WTC11 (cell line): ENCODE measurements at regions not wholly inside any gene's neighbourhood (a gene's known extent, or its start where the extent isn't known, plus 50 kb on each side); places are given as distances from the start of the nearest gene placed in this dataset.

Source experiments
- ATAC-seq: fragments of 200-7000 bp; cut with Tn5 transposase; 2 replicates; pipeline ENCODE4 v1.10.0; 2021; ENCODE audit warnings: mild to moderate bottlenecking, moderate library complexity
- CTCF ChIA-PET: fragments of 300-600 bp; sonication (Branson Sonifier 250); formaldehyde crosslinking; loops from one replicate; lab custom pipeline; 2021; ENCODE audit warnings: antibody characterized with exemption; lab: Charles Lee
- POLR2A ChIA-PET: fragments of 350-600 bp; sonication (Branson Sonifier 250); formaldehyde crosslinking; loops from one replicate; lab custom pipeline; 2021; ENCODE audit warnings: antibody characterized with exemption; lab: Charles Lee
- DNase-seq: peaks from one replicate; pipeline ENCODE4 v3.0.0; 2021; ENCODE audit warnings: low spot score
- H3K27ac Mint-ChIP-seq: 2 replicates; pipeline ENCODE4 v1.8.0; 2021; ENCODE audit warnings: mixed read lengths
- H3K27me3 Mint-ChIP-seq: 2 replicates; pipeline ENCODE4 v1.8.0; 2021; ENCODE audit warnings: low read depth, mild to moderate bottlenecking, moderate library complexity, mixed read lengths
- H3K36me3 Mint-ChIP-seq: 2 replicates; pipeline ENCODE4 v1.8.0; 2021; ENCODE audit warnings: mixed read lengths
- H3K4me1 Mint-ChIP-seq: 2 replicates; pipeline ENCODE4 v1.8.0; 2022; ENCODE audit warnings: mixed read lengths
- H3K4me3 Mint-ChIP-seq: 2 replicates; pipeline ENCODE4 v1.8.0; 2021; ENCODE audit warnings: mild to moderate bottlenecking, moderate library complexity, mixed read lengths
- H3K9me3 Mint-ChIP-seq: 2 replicates; pipeline ENCODE4 v1.8.0; 2021; ENCODE audit warnings: mixed read lengths
- E2F5 ChIP-seq: sonication (generic); formaldehyde crosslinking; IDR thresholded peaks from 2 replicates; pipeline ENCODE4 v1.8.1; 2022; ENCODE audit warnings: mild to moderate bottlenecking, moderate library complexity, missing genetic modification reagents
- ELF4 ChIP-seq: sonication (generic); formaldehyde crosslinking; IDR thresholded peaks from 2 replicates; pipeline ENCODE4 v1.8.1; 2022; ENCODE audit warnings: low read depth, mild to moderate bottlenecking, moderate library complexity, missing genetic modification reagents
- EMX1 ChIP-seq: fragments of 250-450 bp; sonication (Bioruptor Pico); IDR thresholded peaks from 2 replicates; pipeline ENCODE4 v1.8.0; 2021; ENCODE audit warnings: mild to moderate bottlenecking
- MLX ChIP-seq: sonication (generic); formaldehyde crosslinking; IDR thresholded peaks from 2 replicates; pipeline ENCODE4 v1.8.1; 2023; ENCODE audit warnings: mild to moderate bottlenecking, missing genetic modification reagents, moderate library complexity
- MXD4 ChIP-seq: fragments of 250-450 bp; sonication (Bioruptor Pico); IDR thresholded peaks from 2 replicates; pipeline ENCODE4 v1.8.0; 2021; ENCODE audit warnings: mild to moderate bottlenecking, moderate library complexity, borderline replicate concordance
- NR1H2 ChIP-seq: sonication (generic); formaldehyde crosslinking; IDR thresholded peaks from 2 replicates; pipeline ENCODE4 v1.9.0; 2021; ENCODE audit warnings: mild to moderate bottlenecking, moderate library complexity, missing genetic modification reagents
- NR3C1 ChIP-seq: sonication (generic); formaldehyde crosslinking; conservative IDR thresholded peaks from 2 replicates; pipeline ENCODE4 v1.8.1; 2023; ENCODE audit warnings: low read depth, mild to moderate bottlenecking, missing genetic modification reagents
- PREB ChIP-seq: sonication (generic); formaldehyde crosslinking; IDR thresholded peaks from 2 replicates; pipeline ENCODE4 v1.8.1; 2022; ENCODE audit warnings: mild to moderate bottlenecking, missing genetic modification reagents, moderate library complexity, borderline replicate concordance
- PRRX2 ChIP-seq: fragments of 250-450 bp; sonication (Bioruptor Pico); IDR thresholded peaks from 2 replicates; pipeline ENCODE4 v1.8.0; 2021; ENCODE audit warnings: mild to moderate bottlenecking
- SMAD4 ChIP-seq: sonication (generic); formaldehyde crosslinking; IDR thresholded peaks from 2 replicates; pipeline ENCODE4 v1.8.0; 2022; ENCODE audit warnings: mild to moderate bottlenecking, missing genetic modification reagents
- SP1 ChIP-seq: sonication (generic); formaldehyde crosslinking; conservative IDR thresholded peaks from 2 replicates; pipeline ENCODE4 v1.8.1; 2022; ENCODE audit warnings: missing genetic modification reagents
- USF2 ChIP-seq: sonication (generic); formaldehyde crosslinking; IDR thresholded peaks from 2 replicates; pipeline ENCODE4 v1.8.1; 2023; ENCODE audit warnings: mild to moderate bottlenecking, missing genetic modification reagents, moderate library complexity
- ZBTB21 ChIP-seq: sonication (generic); formaldehyde crosslinking; IDR thresholded peaks from 2 replicates; pipeline ENCODE4 v1.8.1; 2023; ENCODE audit warnings: mild to moderate bottlenecking, missing genetic modification reagents, borderline replicate concordance
- ZNF138 ChIP-seq: sonication (generic); formaldehyde crosslinking; conservative IDR thresholded peaks from 2 replicates; pipeline ENCODE4 v1.8.1; 2022; ENCODE audit warnings: mild to moderate bottlenecking, moderate library complexity, missing genetic modification reagents
- ZNF219 ChIP-seq: sonication (generic); formaldehyde crosslinking; IDR thresholded peaks from 2 replicates; pipeline ENCODE4 v1.8.0; 2023; ENCODE audit warnings: missing genetic modification reagents, mild to moderate bottlenecking, borderline replicate concordance
- ZNF232 ChIP-seq: sonication (generic); formaldehyde crosslinking; IDR thresholded peaks from 2 replicates; pipeline ENCODE4 v1.8.0; 2022; ENCODE audit warnings: mild to moderate bottlenecking, missing genetic modification reagents
- ZNF396 ChIP-seq: fragments of 250-450 bp; sonication (Bioruptor Pico); IDR thresholded peaks from 2 replicates; pipeline ENCODE4 v1.8.0; 2021; ENCODE audit warnings: mild to moderate bottlenecking, moderate library complexity, borderline replicate concordance

GRCh38 chr21:34217263-34217662 lies 143.9 kb downstream of the MRPS6 start:
- Mint-ChIP-seq H3K36me3 (peaks cover 9% of the 10 kb centered on the region), H3K27me3 (no peaks in the 10 kb centered on the region), H3K4me1 (peaks cover 12% of the 10 kb centered on the region), H3K27ac (no peak overlapping the region), H3K9me3 (peaks cover 9% of the 10 kb centered on the region), H3K4me3 (no peak overlapping the region)
- ATAC-seq (no peak), DNase-seq (no peak)
- TF ChIP-seq E2F5, result no peak
- POLR2A ChIA-PET, result no interaction called here
- CTCF ChIA-PET, result no interaction called here

GRCh38 chr21:34219334-34220060 lies 144.3 kb upstream of the KCNE2 start:
- Mint-ChIP-seq H3K27me3 (no peaks in the 10 kb centered on the region), H3K9me3 (peaks cover 14% of the 10 kb centered on the region), H3K4me1 (peaks cover 12% of the 10 kb centered on the region), H3K36me3 (peaks cover 2% of the 10 kb centered on the region), H3K4me3 (no peak overlapping the region), H3K27ac (no peak overlapping the region)
- no peak for DNase-seq
- POLR2A ChIA-PET, result no interaction called here
- ATAC-seq, result no peak
- CTCF ChIA-PET, result interaction anchor here (1.6 to 1.7 kb wide), 2 partner anchors 128 to 148 kb away, joined by 3 to 5 read pairs; no protein-coding TSS in a partner anchor
- TF ChIP-seq ZBTB21 (CRISPR knock-in tag) (no peak), USF2 (CRISPR knock-in tag) (no peak), SMAD4 (CRISPR knock-in tag) (no peak), EMX1 (CRISPR knock-in tag) (no peak), ZNF138 (CRISPR knock-in tag) (no peak), ELF4 (CRISPR knock-in tag) (no peak), NR3C1 (CRISPR knock-in tag) (no peak), ZNF232 (no peak), SP1 (CRISPR knock-in tag) (no peak), ZNF396 (CRISPR knock-in tag) (no peak), NR1H2 (no peak), PRRX2 (CRISPR knock-in tag) (no peak)

GRCh38 chr21:34220556-34221195 lies 143.1 kb upstream of the KCNE2 start:
- no peak for TF ChIP-seq MLX (CRISPR knock-in tag)
- TF ChIP-seq MXD4 (CRISPR knock-in tag), result no peak
- TF ChIP-seq PREB, result no peak
- TF ChIP-seq USF2 (CRISPR knock-in tag), result no peak
- TF ChIP-seq ZNF219 (CRISPR knock-in tag), result no peak
- TF ChIP-seq E2F5, result no peak
- TF ChIP-seq, all 79 proteins: peak for 0
- ATAC-seq, result no peak
- H3K27ac Mint-ChIP-seq, result no peak overlapping the region
- H3K4me3 Mint-ChIP-seq, result no peak overlapping the region
- H3K36me3 Mint-ChIP-seq, result no peaks in the 10 kb centered on the region
- POLR2A ChIA-PET, result interaction anchor here (0.6 kb wide), 1 partner anchor 1995 kb away, joined by 3 read pairs; no protein-coding TSS in a partner anchor
- no peaks in the 10 kb centered on the region for H3K27me3 Mint-ChIP-seq
- CTCF ChIA-PET, result interaction anchor here (1.7 kb wide), 1 partner anchor 127 kb away, joined by 3 read pairs; no protein-coding TSS in a partner anchor
- no peak for DNase-seq
- peaks cover 14% of the 10 kb centered on the region for H3K9me3 Mint-ChIP-seq
- H3K4me1 Mint-ChIP-seq, result peaks cover 12% of the 10 kb centered on the region
